SJSA1 (cell line): ENCODE measurements at regions not wholly inside any gene's neighbourhood (a gene's known extent, or its start where the extent isn't known, plus 50 kb on each side); places are given as distances from the start of the nearest gene placed in this dataset.

Source experiments
- DNase-seq, 2 experiments: peaks; one replicate each; pipeline ENCODE4 v3.0.0-alpha.2; 2015 to 2020; ENCODE audit warnings: low spot score in 2 of 2, low read depth in 1 of 2
- H3K27ac ChIP-seq: fragments of 250-450 bp; sonication (Bioruptor Pico); 2 replicates; pipeline ENCODE4 v1.5.1; 2020; ENCODE audit warnings: mild to moderate bottlenecking, moderate library complexity
- H3K27me3 ChIP-seq: fragments of 250-450 bp; sonication (Bioruptor Pico); replicated peaks from 2 replicates; pipeline ENCODE4 v1.5.1; 2020; ENCODE audit warnings: mild to moderate bottlenecking, moderate library complexity
- H3K36me3 ChIP-seq: fragments of 250-450 bp; sonication (Bioruptor Pico); 2 replicates; pipeline ENCODE4 v1.5.1; 2020; ENCODE audit warnings: mild to moderate bottlenecking
- H3K4me1 ChIP-seq: fragments of 250-450 bp; sonication (Bioruptor Pico); replicated peaks from 2 replicates; pipeline ENCODE4 v1.6.1; 2021; ENCODE audit warnings: mild to moderate bottlenecking
- H3K4me3 ChIP-seq: fragments of 250-450 bp; sonication (Bioruptor Pico); 2 replicates; pipeline ENCODE4 v1.5.1; 2020; ENCODE audit warnings: mild to moderate bottlenecking
- H3K9me3 ChIP-seq: fragments of 250-450 bp; sonication (Bioruptor Pico); replicated peaks from 2 replicates; pipeline ENCODE4 v1.5.1; 2020; ENCODE audit warnings: mild to moderate bottlenecking

GRCh38 chr3:25872200-25872877, 82.4 kb downstream of the OXSM start:
- no peak for DNase-seq
- Histone ChIP-seq H3K27ac (no peak overlapping the region), H3K4me3 (no peak overlapping the region), H3K27me3 (0 out of 2 replicates have a peak, but pooled peaks cover 4% of the 10 kb centered on the region), H3K36me3 (no peaks in the 10 kb centered on the region), H3K9me3 (no peaks in the 10 kb centered on the region), H3K4me1 (no peaks in the 10 kb centered on the region)

- no peak for DNase-seq
- Histone ChIP-seq H3K27me3 (no peaks in the 10 kb centered on the region), H3K36me3 (no peaks in the 10 kb centered on the region), H3K4me1 (no peaks in the 10 kb centered on the region), H3K9me3 (no peaks in the 10 kb centered on the region), H3K27ac (no peak overlapping the region), H3K4me3 (no peak overlapping the region)
These were observed 93.6 kb downstream of the OXSM start for GRCh38 chr3:25883492-25883891.

- no peak for DNase-seq
- Histone ChIP-seq H3K36me3 (no peaks in the 10 kb centered on the region), H3K27ac (no peak overlapping the region), H3K27me3 (no peaks in the 10 kb centered on the region), H3K4me1 (no peaks in the 10 kb centered on the region), H3K4me3 (no peak overlapping the region), H3K9me3 (no peaks in the 10 kb centered on the region)
These were observed 95.1 kb downstream of the OXSM start for GRCh38 chr3:25884981-25885380.

- Histone ChIP-seq H3K9me3 (no peaks in the 10 kb centered on the region), H3K36me3 (no peaks in the 10 kb centered on the region), H3K27me3 (no peaks in the 10 kb centered on the region), H3K4me1 (no peaks in the 10 kb centered on the region), H3K4me3 (no peak overlapping the region), H3K27ac (no peak overlapping the region)
- DNase-seq, result no peak
These were observed 95.7 kb downstream of the OXSM start for GRCh38 chr3:25885544-25885943.

GRCh38 chr3:25887907-25888306, 98.0 kb downstream of the OXSM start:
- Histone ChIP-seq H3K27ac (no peak overlapping the region), H3K27me3 (no peaks in the 10 kb centered on the region), H3K4me1 (no peaks in the 10 kb centered on the region), H3K4me3 (no peak overlapping the region), H3K36me3 (no peaks in the 10 kb centered on the region), H3K9me3 (no peaks in the 10 kb centered on the region)
- no peak for DNase-seq

GRCh38 chr3:25888892-25889524, 99.1 kb downstream of the OXSM start:
- Histone ChIP-seq H3K9me3 (no peaks in the 10 kb centered on the region), H3K4me1 (no peaks in the 10 kb centered on the region), H3K27ac (no peak overlapping the region), H3K27me3 (no peaks in the 10 kb centered on the region), H3K36me3 (no peaks in the 10 kb centered on the region), H3K4me3 (no peak overlapping the region)
- DNase-seq, result no peak

- Histone ChIP-seq H3K4me3 (no peak overlapping the region), H3K4me1 (no peaks in the 10 kb centered on the region), H3K27ac (no peak overlapping the region), H3K27me3 (no peaks in the 10 kb centered on the region), H3K36me3 (no peaks in the 10 kb centered on the region), H3K9me3 (no peaks in the 10 kb centered on the region)
- no peak for DNase-seq
These were observed 99.6 kb downstream of the OXSM start for GRCh38 chr3:25889525-25889917.

GRCh38 chr3:25894101-25894500, 104.2 kb downstream of the OXSM start:
- H3K4me1 ChIP-seq, result no peaks in the 10 kb centered on the region
- no peaks in the 10 kb centered on the region for H3K9me3 ChIP-seq
- DNase-seq, result no peak
- no peak overlapping the region for H3K4me3 ChIP-seq
- H3K36me3 ChIP-seq, result no peaks in the 10 kb centered on the region
- no peak overlapping the region for H3K27ac ChIP-seq
- H3K27me3 ChIP-seq, result no peaks in the 10 kb centered on the region

- DNase-seq, result no peak
- H3K27ac ChIP-seq, result no peak overlapping the region
- H3K4me3 ChIP-seq, result no peak overlapping the region
- H3K9me3 ChIP-seq, result no peaks in the 10 kb centered on the region
- no peaks in the 10 kb centered on the region for H3K36me3 ChIP-seq
- no peaks in the 10 kb centered on the region for H3K4me1 ChIP-seq
- H3K27me3 ChIP-seq, result no peaks in the 10 kb centered on the region
These were observed 105.1 kb downstream of the OXSM start for GRCh38 chr3:25895031-25895430.

- H3K9me3 ChIP-seq, result no peaks in the 10 kb centered on the region
- no peaks in the 10 kb centered on the region for H3K36me3 ChIP-seq
- H3K27me3 ChIP-seq, result no peaks in the 10 kb centered on the region
- no peak for DNase-seq
- H3K4me1 ChIP-seq, result no peaks in the 10 kb centered on the region
- H3K4me3 ChIP-seq, result no peak overlapping the region
- no peak overlapping the region for H3K27ac ChIP-seq
These were observed 105.6 kb downstream of the OXSM start for GRCh38 chr3:25895443-25895842.

- H3K27me3 ChIP-seq, result no peaks in the 10 kb centered on the region
These were observed 107.1 kb downstream of the OXSM start for GRCh38 chr3:25897019-25897418.

GRCh38 chr3:25899352-25900101, 109.6 kb downstream of the OXSM start:
- Histone ChIP-seq H3K27ac (no peak overlapping the region), H3K4me1 (no peaks in the 10 kb centered on the region), H3K4me3 (no peak overlapping the region), H3K9me3 (no peaks in the 10 kb centered on the region), H3K36me3 (no peaks in the 10 kb centered on the region), H3K27me3 (no peaks in the 10 kb centered on the region)
- DNase-seq, result no peak

More at GRCh38 chr3:25897019-25897418, 107.1 kb downstream of the OXSM start:
- no peak overlapping the region for H3K4me3 ChIP-seq
- no peaks in the 10 kb centered on the region for H3K4me1 ChIP-seq
- DNase-seq, result no peak
- H3K36me3 ChIP-seq, result no peaks in the 10 kb centered on the region
- no peak overlapping the region for H3K27ac ChIP-seq
- no peaks in the 10 kb centered on the region for H3K9me3 ChIP-seq

GRCh38 chr3:25900161-25900560, 110.3 kb downstream of the OXSM start:
- Histone ChIP-seq H3K4me1 (no peaks in the 10 kb centered on the region), H3K4me3 (no peak overlapping the region), H3K36me3 (no peaks in the 10 kb centered on the region), H3K27ac (no peak overlapping the region), H3K9me3 (no peaks in the 10 kb centered on the region), H3K27me3 (no peaks in the 10 kb centered on the region)
- no peak for DNase-seq

GRCh38 chr3:25901796-25902195, 111.9 kb downstream of the OXSM start:
- H3K36me3 ChIP-seq, result no peaks in the 10 kb centered on the region
- no peaks in the 10 kb centered on the region for H3K4me1 ChIP-seq
- no peak for DNase-seq
- no peaks in the 10 kb centered on the region for H3K9me3 ChIP-seq
- no peak overlapping the region for H3K4me3 ChIP-seq
- H3K27me3 ChIP-seq, result no peaks in the 10 kb centered on the region
- H3K27ac ChIP-seq, result no peak overlapping the region
